Activated naive CD4-positive, alpha-beta T cell treated with Interleukin-2 at 50 U/mL for 16 hours (primary cell): ENCODE measurements at regions not wholly inside any gene's neighbourhood (a gene's known extent, or its start where the extent isn't known, plus 50 kb on each side); places are given as distances from the start of the nearest gene placed in this dataset.
"Not testable (repeated sequence)": the region's sequence is repeated elsewhere in the genome, so short reads cannot be mapped to it uniquely, and the experiment has no call there.

Experiments
- DNase-seq: peaks from one replicate; pipeline ENCODE4 v3.0.0-alpha.2; 2020

GRCh38 chr4:174005422-174005821 is 278.0 kb downstream of the FBXO8 start:
- DNase-seq, result no peak

GRCh38 chr4:173998471-173999144 is 284.9 kb downstream of the FBXO8 start:
- no peak for DNase-seq

- not testable (repeated sequence) for DNase-seq
Observed at GRCh38 chr4:173995779-173996178, 287.7 kb downstream of the FBXO8 start.

- no peak for DNase-seq
Observed at GRCh38 chr4:173991814-173992213, 291.7 kb downstream of the FBXO8 start.

- no peak for DNase-seq
Observed at GRCh38 chr4:173991316-173991715, 292.2 kb downstream of the FBXO8 start.

GRCh38 chr4:173990869-173991210 is 292.6 kb downstream of the FBXO8 start:
- DNase-seq, result no peak

GRCh38 chr4:173990126-173990868 is 293.2 kb downstream of the FBXO8 start:
- no peak for DNase-seq

- DNase-seq, result not testable (repeated sequence)
Observed at GRCh38 chr4:173963523-173963922, 319.9 kb downstream of the FBXO8 start.

- no peak for DNase-seq
Observed at GRCh38 chr4:173960398-173960797, 323.1 kb downstream of the FBXO8 start.

- no peak for DNase-seq
Observed at GRCh38 chr4:173958445-173958844, 325.0 kb downstream of the FBXO8 start.

- no peak for DNase-seq
Observed at GRCh38 chr4:173943547-173943946, 339.9 kb downstream of the FBXO8 start.

- DNase-seq, result no peak
Observed at GRCh38 chr4:173940146-173940545, 343.3 kb downstream of the FBXO8 start.

GRCh38 chr4:173937631-173938270 is 345.7 kb downstream of the FBXO8 start:
- DNase-seq, result no peak

GRCh38 chr4:173936861-173937260 is 346.6 kb downstream of the FBXO8 start:
- no peak for DNase-seq

GRCh38 chr4:173935622-173936405 is 347.7 kb downstream of the FBXO8 start:
- no peak for DNase-seq

- no peak for DNase-seq
Observed at GRCh38 chr4:173934933-173935620, 348.4 kb downstream of the FBXO8 start.

- no peak for DNase-seq
Observed at GRCh38 chr4:173934201-173934600, 349.3 kb downstream of the FBXO8 start.

- no peak for DNase-seq
Observed at GRCh38 chr4:173932701-173933100, 350.8 kb downstream of the FBXO8 start.

GRCh38 chr4:173930329-173930967 is 353.0 kb downstream of the FBXO8 start:
- DNase-seq, result no peak

GRCh38 chr4:173929921-173930320 is 353.5 kb downstream of the FBXO8 start:
- DNase-seq, result no peak

GRCh38 chr4:173924561-173924960 is 358.9 kb downstream of the FBXO8 start:
- DNase-seq, result no peak

- DNase-seq, result no peak
Observed at GRCh38 chr4:173919861-173920260, 363.6 kb downstream of the FBXO8 start.
